CD4-positive, alpha-beta T cell treated with Interleukin-6 at 100 ng/mL for 8 hours (primary cell): ENCODE measurements at regions not wholly inside any gene's neighbourhood (a gene's known extent, or its start where the extent isn't known, plus 50 kb on each side); places are given as distances from the start of the nearest gene placed in this dataset.
"Not testable (repeated sequence)": the region's sequence is repeated elsewhere in the genome, so short reads cannot be mapped to it uniquely, and the experiment has no call there.

Experiments used
- DNase-seq: peaks from one replicate; pipeline ENCODE4 v3.0.0-alpha.2; 2020; ENCODE audit warnings: mixed read lengths, low spot score

DNA sequence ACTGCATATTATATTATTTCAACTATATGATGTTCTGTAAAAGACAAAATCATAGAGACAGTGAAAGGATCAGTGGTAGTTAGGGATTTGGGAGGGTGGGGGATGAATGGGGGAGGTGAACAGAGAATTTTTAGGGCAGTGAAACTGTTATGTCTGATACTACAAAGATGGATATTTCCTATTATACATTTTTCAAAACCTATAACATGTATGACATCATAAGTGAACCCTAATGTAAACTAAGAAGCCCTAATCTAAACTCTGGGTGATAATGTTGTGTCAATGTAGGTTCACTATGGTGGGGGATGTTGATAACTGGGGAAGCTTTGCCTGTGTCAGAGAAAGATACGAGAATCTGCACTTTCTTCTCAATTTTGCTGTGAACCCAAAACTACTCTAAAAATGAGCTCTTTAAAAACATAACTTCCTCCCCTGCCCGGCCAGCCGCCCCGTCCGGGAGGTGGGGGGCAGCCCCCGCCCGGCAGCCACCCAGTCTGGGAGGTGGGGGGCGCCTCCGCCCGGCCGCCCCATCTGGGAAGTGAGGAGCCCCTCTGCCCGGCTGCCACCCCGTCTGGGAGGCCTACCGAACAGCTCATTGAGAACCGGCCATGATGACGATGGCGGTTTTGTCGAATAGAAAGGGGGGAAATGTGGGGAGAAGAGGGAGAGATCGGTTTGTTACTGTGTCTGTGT, 234.4 kb downstream of the RPIA start:
- DNase-seq = no peak

DNA sequence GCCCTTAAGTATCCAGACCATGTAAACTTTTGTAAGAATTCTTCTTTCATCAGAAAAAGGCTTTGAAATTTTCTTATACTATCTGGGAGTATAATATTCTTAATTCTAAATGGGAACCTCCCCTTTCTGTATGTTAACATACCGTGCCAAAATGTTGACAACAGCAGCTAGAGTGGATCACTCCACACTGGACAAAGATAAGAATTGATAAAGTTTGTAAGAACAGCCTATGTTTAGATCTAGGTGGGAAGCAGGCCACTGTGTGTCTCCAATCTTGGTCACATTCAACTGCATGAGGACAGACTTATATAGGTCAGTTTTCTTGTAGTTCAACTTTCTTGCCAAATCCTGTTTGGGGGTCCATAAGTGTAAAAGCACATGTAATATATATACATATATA, 235.7 kb downstream of the RPIA start:
- DNase-seq = no peak

DNA sequence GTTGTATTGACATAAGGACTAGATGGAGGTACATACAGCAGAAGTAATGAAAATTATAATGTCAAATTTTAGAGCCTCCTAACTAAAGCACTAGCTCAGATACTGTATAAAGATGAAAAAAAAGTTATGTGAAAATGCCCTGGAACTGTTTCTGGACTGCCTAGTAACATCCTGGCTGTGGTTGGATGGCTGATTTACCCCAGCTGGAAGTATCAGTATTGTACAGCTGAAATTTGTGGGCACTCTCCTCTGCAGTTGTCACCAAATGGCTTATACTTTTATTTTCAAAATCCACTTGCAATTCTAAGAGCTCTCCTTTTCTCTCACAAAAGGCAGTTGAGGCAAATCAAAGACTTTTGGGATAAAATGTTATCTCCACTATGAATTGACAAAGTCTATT, 239.2 kb downstream of the RPIA start:
- no peak for DNase-seq

DNA sequence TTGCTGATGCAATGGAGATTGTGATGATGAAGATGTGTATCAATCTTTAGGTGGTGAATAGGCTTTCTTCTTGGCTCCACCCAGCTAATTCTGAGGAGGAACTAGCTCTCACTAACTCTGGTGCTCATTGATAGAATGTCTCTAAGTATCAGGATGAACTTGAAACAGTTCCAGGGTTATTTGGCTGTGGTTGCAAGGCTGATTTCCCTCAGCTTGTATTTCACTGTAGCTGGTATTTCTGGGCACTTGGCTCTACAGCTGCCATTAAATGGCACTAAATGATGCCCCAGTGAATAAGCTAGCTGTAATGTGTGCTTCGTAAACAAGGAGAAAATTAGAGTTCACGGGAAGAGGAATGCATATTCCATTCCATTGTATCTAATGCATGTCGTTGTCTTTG, 241.2 kb downstream of the RPIA start:
- no peak for DNase-seq

DNA sequence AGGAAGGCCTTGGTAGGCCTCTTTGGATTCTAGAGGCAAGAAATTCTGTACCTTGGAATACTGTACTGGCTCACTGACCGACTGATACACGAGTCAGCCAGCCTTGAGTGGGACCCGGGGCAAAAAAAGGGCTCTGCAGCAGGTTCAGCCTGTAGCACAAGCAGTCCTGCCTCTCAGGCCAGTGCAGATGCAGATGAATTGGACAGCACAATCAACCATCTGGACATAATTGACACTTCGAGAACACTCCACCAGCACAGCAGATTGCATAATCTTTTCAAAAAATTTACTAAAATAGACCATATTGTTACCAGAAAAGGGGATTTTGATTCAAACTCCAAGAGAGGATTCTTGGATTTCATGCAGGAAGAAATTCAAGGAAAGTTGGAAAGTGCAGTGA, 241.6 kb downstream of the RPIA start:
- no peak for DNase-seq

DNA sequence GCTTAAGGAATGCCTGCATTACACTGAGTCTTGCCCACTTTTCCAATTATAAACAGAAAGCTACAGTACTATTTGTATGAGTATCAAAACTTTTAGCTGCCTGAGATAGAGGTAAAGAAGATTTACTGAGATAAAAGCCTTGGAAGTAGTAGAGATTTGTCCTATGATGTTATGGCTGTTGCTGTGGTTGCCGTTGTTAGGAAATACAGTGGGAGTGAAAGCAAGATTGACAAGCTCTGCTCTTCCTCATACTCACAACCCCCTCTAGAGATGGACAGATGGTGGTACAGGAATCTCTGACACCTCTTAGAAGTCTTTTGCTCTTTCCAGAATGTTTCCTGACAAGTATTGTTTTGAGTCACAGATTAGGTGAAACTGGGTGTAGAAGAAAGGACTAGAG, 242.5 kb downstream of the RPIA start:
- no peak for DNase-seq

DNA sequence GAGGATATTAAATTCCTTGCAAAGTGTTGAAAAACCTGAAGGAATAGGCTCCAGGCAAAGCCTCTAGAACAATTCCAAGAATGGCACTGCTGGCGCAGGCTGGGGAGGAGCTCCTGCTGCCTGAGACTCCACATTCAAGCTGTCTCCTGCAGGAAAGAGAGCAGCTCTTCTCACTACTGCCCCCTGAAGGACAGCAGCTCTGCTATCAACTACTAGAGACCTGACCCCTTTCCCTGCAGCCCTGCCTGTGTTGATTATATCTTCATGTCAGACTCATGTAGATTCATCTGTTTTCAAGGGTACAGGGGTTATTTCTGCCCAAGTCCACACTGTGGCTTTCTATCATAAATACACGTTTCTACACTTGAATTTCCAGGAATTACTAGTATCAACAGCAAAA, 249.7 kb downstream of the RPIA start:
- DNase-seq = not testable (repeated sequence)

DNA sequence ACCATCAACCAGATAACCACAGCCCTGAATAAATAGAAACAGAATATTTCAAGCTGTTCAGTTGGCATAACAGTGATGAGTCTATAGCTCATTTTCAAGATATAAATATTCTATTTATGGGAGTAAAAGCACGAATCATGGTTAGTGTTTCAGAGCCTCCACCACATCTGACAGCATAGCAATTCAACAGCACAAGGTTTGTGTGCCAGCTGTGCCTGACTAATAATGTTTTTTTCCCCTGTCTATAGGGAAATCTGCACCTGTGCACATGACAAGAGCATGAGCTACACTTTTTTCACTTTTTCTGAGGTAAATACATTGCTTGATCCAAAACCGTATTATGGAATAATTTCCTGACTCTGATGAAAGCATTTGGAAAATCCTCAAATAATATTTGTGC, 251.3 kb downstream of the RPIA start:
- DNase-seq = no peak

DNA sequence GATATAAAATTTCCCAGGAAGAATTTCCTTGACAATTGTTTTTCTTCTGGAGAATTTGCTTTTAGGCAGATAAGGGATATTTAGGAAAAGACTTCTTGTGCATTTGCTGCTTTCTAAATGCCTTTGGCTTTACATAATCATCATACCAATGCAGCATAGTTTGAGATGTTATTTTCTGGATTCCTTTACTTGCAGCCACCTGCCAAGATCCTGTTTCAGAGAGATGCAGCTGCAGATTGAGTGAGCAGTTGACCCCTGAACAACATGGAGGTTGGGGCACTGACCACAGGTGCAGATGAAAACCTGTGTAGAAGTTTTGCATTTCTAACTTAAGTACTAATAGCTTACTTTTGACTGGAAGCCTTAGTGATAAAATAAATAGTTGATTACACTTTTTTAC, 257.9 kb downstream of the RPIA start:
- no peak for DNase-seq

DNA sequence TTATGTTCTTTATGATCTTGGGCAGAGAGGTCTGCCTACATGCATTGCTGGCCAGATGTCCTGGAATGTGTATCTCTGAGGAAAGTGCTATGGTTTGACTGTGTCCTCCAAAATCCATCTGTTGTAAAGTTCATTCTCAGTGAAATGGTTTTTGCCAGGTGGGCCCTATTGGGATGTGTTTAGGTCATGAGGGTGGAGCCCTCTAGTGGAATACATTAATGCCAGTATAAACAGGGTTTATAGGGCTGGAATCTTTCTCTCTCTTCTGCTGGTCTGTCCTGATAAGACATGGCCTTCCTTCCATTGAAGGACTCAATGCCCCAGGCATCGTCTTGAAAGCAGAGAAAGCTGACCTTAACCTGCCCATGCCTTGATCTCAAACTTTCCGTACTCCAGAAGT, 258.5 kb downstream of the RPIA start:
- DNase-seq = no peak

DNA sequence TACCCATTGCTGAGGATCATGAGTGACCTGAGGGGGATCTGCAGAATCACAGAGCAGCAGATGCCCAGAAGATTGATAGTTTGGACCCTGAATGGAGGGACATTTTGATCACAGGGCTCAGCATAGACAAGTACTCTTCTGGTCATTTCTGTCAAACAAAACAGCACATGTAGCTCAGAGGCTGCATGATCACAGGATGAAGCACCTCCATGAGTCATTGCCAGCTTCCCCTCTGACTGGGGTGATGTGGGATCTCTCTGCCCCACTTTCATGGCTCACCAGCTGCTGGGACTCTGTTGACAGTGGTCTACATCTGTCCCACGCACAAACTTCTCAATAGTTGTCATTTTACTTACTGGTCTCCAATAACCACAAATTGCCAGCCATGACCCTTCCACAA, 264.1 kb downstream of the RPIA start:
- no peak for DNase-seq

DNA sequence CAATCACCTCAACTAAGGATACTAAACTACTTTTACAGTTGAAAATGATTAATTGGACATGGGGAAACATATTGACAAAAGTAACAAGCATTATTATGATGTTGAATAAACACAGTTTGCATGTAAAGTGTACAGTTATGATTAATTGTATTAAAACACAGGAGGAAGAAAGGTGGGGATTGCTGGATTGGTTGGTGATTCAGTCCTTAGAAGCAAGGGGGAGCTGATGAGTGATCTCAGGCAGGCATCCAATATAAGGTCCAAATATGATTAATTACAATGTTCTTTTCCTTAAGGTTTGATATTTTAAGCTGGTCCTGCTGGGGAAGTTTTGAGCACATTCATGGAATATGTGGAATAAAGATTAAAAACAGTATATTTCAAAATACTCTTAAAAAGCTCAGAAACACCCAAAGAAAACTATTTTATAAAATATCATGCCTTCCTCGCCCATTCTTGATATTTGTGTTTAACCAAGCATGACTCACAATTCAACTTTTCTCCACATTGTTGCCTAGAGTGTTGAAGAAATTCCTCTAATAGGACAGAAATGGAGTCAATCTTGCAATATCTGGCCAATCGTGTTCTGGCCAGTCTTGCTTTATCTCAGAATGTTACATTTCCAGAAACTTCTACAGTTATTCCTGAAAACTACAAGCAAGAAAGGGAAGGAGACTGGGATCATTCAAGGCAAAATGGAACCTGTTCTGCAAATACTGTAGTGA, 268.2 kb downstream of the RPIA start:
- no peak for DNase-seq

DNA sequence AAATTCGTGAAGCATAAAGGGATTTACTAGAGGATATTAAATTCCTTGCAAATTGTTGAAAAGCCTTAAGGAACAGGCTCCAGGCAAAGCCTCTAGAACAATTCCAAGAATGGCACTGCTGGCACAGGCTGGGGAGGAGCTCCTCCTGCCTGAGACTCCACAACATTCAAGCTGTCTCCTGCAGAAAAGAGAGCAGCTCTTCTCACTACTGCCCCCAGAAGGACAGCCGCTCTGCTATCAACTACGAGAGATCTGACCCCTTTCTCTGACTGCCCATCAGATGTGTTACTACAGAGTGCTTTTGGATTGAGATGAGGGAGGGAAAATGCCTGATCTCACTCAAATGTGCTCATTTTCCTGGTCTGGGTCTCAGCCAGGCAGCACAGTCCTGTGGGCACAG, 269.9 kb downstream of the RPIA start:
- DNase-seq = not testable (repeated sequence)

DNA sequence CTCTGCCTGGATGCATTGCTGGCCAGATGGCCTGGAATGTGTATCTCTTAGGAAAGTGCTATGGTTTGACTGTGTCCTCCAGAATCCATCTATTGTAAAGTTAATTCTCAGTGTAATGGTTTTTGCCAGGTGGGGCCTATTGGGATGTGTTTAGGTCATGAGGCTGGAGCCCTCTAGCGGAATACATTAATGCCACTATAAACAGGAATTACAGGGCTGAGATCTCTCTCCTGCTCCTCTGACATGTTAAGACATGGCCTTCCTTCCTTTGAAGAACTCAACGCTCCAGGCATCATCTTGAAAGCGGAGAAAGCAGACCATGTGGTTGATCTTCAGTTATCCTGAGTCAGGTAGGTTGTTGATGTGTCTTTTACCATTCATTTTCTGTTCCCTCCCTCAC, 276.4 kb downstream of the RPIA start:
- no peak for DNase-seq

DNA sequence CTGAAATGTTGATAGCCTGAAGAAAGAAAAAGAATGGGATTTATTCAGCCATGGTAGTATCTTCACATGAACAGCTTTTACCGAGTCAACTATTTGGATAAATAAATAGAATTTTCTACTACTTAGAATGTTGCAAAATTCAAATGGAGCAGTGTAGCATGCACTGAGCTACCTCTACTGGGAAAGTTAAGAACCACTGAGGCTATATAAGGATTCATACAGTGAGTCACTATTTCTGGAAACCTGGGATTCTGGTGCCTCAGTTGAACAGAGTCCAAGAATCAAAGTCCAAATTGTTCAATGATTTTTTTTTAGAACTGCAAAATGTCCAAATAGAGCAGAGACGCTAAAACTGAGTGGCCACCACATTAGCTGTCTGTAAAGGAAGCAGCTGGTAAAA, 286.5 kb downstream of the RPIA start:
- not testable (repeated sequence) for DNase-seq

DNA sequence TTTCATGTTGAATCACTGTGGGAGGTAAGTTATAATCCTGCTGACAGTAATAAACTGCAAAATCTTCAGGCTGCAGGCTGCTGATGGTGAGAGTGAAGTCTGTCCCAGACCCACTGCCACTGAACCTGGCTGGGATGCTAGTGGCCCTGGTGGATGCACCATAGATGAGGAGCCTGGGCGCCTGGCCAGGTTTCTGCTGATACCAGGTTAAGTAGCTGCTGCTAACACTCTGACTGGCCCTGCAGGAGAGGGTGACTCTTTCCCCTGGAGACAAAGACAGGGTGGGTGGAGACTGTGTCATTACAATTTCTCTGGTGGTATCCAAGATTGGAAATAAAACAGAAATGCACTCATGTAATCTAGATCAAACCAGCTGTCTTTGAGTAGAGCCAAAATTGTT, 287.0 kb downstream of the RPIA start:
- DNase-seq = not testable (repeated sequence)

DNA sequence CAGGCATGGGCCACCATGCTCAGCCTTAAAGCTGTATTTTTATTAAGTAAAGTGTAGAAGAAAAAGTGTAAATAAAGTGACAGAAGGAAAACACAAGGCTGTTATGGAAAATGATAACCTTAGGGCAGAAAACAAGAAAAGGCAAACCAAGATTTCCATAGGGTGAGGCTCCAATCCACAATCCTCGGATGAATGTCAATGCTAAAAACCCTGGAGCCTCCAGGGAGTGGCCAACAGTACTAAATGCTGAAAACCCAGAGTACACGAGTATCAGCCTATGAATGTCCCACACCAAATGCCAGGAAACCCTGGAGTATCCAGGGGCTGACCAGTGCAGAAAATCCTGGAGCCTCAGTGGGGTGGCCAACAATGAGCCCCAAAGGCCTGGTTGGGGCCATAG, 292.6 kb downstream of the RPIA start:
- DNase-seq = not testable (repeated sequence)

DNA sequence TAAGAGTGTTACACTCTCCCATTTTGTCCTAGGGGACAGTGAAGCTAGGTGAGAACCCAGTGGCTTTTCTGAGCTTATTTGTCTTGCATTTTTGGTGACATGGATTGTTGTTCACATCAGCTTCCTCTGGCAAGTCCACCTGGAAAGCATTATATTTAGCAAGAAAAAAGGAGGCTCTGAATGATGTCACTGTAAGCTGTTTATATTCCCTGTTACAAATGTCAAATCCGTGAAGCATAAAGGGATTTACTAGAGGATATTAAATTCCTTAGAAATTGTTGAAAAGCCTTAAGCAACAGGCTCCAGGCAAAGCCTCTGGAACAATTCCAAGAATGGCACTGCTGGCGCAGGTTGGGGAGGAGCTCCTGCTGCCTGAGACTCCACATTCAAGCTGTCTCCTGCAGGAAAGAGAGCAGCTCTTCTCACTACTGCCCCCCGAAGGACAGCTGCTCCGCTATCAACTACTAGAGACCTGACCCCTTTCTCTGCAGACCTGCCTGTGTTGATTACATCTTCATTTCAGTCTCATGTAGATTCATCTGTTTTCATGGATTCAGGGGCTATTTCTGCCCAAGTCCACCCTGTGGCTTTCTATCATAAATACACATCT, 295.4 kb downstream of the RPIA start:
- DNase-seq = not testable (repeated sequence)

DNA sequence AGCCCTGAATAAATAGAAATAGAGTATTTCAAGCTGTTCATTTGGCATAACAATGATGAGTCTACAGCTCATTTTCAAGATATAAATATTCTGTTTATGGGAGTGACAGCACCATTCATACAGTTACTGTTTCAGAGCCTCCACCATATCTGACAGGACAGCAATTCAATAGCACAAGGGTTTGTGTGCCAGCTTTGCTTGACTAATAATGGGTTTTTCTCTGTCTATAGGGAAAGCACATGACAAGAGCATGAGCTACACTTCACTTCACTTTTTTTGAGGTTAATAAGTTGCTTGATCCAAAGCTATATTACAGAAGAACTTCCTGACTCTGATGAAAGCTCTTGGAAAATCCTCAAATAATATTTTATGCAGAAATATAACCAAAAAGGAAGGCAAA, 297.1 kb downstream of the RPIA start:
- DNase-seq = not testable (repeated sequence)

DNA sequence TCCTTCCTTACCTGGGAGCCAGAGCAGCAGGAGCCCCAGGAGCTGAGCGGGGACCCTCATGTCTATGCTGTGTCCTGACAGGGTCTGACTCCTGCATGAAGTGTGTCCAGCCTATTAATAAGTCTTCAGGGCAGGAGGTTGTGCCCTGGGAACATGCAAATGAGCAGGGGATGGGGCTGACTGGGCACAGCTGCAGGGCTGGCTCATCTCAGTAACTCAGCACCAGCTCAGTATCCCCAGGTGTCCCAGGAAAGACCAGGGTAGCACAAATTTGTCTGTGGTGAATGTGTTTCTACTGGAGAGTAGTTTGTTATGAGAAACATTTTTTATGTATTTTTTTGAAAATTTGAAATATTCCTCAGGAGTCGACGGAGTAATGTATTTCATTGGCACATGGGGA, 301.3 kb downstream of the RPIA start:
- DNase-seq = not testable (repeated sequence)

DNA sequence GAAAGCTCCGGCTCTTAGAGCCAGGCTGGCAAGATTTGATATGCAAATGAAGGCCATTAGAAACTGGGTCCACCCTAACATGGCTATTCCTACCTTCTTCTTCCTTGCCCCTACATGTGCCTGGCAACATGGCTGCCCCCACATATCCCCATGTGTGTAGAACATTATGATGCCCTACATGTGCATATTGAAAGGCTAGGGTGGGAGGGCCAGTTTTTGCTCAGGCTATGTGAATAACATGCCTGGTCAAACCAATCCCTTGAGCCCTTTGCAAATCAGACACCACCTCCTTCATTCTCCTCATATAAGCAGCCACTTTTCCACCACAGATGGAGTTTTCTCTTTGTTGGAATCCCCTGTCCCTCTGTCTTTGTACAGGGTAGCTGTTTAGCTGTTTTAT, 303.4 kb downstream of the RPIA start:
- not testable (repeated sequence) for DNase-seq

DNA sequence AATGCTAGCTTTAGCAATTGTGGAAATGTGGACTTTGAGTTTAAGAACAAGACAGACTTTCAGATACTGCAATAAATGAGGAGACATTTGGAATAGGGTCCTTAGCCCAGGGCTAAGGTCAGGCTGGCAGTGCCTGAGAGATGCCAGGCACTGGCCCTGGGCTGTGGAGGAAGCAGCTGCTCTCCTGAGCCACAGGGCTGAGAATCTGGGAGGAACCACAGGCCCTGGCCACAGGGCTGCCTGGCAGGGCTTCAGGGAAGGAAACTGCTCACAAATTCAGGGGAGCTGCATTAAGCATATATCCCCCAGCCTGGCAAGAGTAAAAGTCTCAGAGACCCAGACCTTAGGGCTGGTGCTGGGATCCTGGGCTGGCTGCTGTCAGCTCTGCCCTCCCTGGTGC, 305.1 kb downstream of the RPIA start:
- not testable (repeated sequence) for DNase-seq

DNA sequence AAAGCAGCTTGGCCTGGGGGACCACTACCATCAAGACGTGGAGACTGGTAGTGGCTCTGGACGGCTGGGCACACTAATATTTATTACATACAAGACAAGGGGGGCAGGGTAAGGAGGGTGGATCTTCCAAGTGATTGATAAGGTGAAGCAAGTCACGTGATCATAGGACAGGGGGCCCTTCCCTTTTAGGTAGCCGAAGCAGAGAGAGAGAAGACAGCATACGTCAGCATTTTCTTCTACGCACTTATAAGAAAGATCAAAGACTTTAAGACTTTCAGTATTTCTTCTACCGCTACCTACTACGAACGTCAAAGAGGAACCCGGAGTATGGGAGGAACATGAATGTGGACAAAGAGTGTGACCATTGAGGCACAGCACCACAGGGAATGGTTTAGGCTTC, 307.9 kb downstream of the RPIA start:
- no peak for DNase-seq
